ENCODE measurements at regions not wholly inside any gene's neighbourhood (a gene's known extent, or its start where the extent isn't known, plus 50 kb on each side); places are given as distances from the start of the nearest gene placed in this dataset.

GRCh38 chr16:50441486-50442157 lies 72.8 kb upstream of the BRD7 start:
- no peaks in the 10 kb centered on the region for H3K36me3 ChIP-seq (ENCODE audit: control insufficient read depth, insufficient read depth, low read length)
- H3K27me3 ChIP-seq (ENCODE audit: control insufficient read depth, insufficient read depth, low read length), result no peaks in the 10 kb centered on the region
- no peak overlapping the region for H3K4me3 ChIP-seq (ENCODE audit: low read length)
- H3K9ac ChIP-seq (ENCODE audit: low read length), result no peak overlapping the region
- H3K27ac ChIP-seq (ENCODE audit: low read depth, low read length), result no peak overlapping the region
- H3K4me1 ChIP-seq (ENCODE audit: control insufficient read depth, insufficient read depth, low read length), result no peaks in the 10 kb centered on the region

- H3K27me3 ChIP-seq (ENCODE audit: control insufficient read depth, insufficient read depth, low read length), result no peaks in the 10 kb centered on the region
- no peaks in the 10 kb centered on the region for H3K36me3 ChIP-seq (ENCODE audit: control insufficient read depth, insufficient read depth, low read length)
- no peak overlapping the region for H3K9ac ChIP-seq (ENCODE audit: low read length)
- H3K4me3 ChIP-seq (ENCODE audit: low read length), result no peak overlapping the region
- no peaks in the 10 kb centered on the region for H3K4me1 ChIP-seq (ENCODE audit: control insufficient read depth, insufficient read depth, low read length)
- no peak overlapping the region for H3K27ac ChIP-seq (ENCODE audit: low read depth, low read length)
These were observed 72.2 kb upstream of the BRD7 start for GRCh38 chr16:50440991-50441390.

GRCh38 chr16:50440531-50440930 lies 71.7 kb upstream of the BRD7 start:
- Histone ChIP-seq H3K36me3 (ENCODE audit: control insufficient read depth, insufficient read depth, low read length) (no peaks in the 10 kb centered on the region), H3K27me3 (ENCODE audit: control insufficient read depth, insufficient read depth, low read length) (no peaks in the 10 kb centered on the region), H3K27ac (ENCODE audit: low read depth, low read length) (no peak overlapping the region), H3K4me3 (ENCODE audit: low read length) (no peak overlapping the region), H3K4me1 (ENCODE audit: control insufficient read depth, insufficient read depth, low read length) (no peaks in the 10 kb centered on the region), H3K9ac (ENCODE audit: low read length) (no peak overlapping the region)

- H3K27ac ChIP-seq (ENCODE audit: low read depth, low read length), result no peak overlapping the region
- no peaks in the 10 kb centered on the region for H3K4me1 ChIP-seq (ENCODE audit: control insufficient read depth, insufficient read depth, low read length)
- H3K9ac ChIP-seq (ENCODE audit: low read length), result no peak overlapping the region
- no peaks in the 10 kb centered on the region for H3K36me3 ChIP-seq (ENCODE audit: control insufficient read depth, insufficient read depth, low read length)
- H3K4me3 ChIP-seq (ENCODE audit: low read length), result no peak overlapping the region
- no peaks in the 10 kb centered on the region for H3K27me3 ChIP-seq (ENCODE audit: control insufficient read depth, insufficient read depth, low read length)
These were observed 69.1 kb upstream of the BRD7 start for GRCh38 chr16:50437769-50438437.

DNA sequence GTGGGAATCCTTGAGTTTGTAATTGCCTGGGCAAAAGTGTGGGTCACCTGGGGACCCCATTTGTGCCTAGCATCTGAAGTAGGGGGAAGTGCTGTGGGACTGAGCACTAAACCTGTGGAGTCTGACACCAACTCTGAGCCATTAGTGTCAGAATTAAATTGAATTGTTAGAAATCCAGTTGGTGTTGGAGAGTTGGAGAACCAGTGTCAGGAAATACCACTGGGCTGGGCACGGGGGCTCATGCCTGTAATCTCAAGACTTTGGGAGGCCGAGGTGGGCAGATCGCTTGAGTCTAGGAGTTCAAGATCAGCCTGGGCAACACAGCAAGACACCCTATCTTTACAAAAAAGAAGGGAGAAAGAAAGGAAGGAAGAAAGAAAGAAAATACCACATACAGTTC lies 67.5 kb upstream of the BRD7 start:
- Histone ChIP-seq H3K27ac (ENCODE audit: low read depth, low read length) (no peak overlapping the region), H3K27me3 (ENCODE audit: control insufficient read depth, insufficient read depth, low read length) (no peaks in the 10 kb centered on the region), H3K4me1 (ENCODE audit: control insufficient read depth, insufficient read depth, low read length) (no peaks in the 10 kb centered on the region), H3K4me3 (ENCODE audit: low read length) (no peak overlapping the region), H3K36me3 (ENCODE audit: control insufficient read depth, insufficient read depth, low read length) (no peaks in the 10 kb centered on the region), H3K9ac (ENCODE audit: low read length) (no peak overlapping the region)

- H3K36me3 ChIP-seq (ENCODE audit: control insufficient read depth, insufficient read depth, low read length), result no peaks in the 10 kb centered on the region
- no peak overlapping the region for H3K27ac ChIP-seq (ENCODE audit: low read depth, low read length)
These were observed 66.2 kb upstream of the BRD7 start for GRCh38 chr16:50434872-50435478.

GRCh38 chr16:50430076-50430475 lies 61.3 kb upstream of the BRD7 start:
- no peak overlapping the region for H3K27ac ChIP-seq (ENCODE audit: low read depth, low read length)
- H3K27me3 ChIP-seq (ENCODE audit: control insufficient read depth, insufficient read depth, low read length), result no peaks in the 10 kb centered on the region
- no peak overlapping the region for H3K9ac ChIP-seq (ENCODE audit: low read length)
- H3K4me1 ChIP-seq (ENCODE audit: control insufficient read depth, insufficient read depth, low read length), result no peaks in the 10 kb centered on the region
- no peaks in the 10 kb centered on the region for H3K36me3 ChIP-seq (ENCODE audit: control insufficient read depth, insufficient read depth, low read length)
- H3K4me3 ChIP-seq (ENCODE audit: low read length), result no peak overlapping the region

More at GRCh38 chr16:50434872-50435478, 66.2 kb upstream of the BRD7 start:
- H3K27me3 ChIP-seq (ENCODE audit: control insufficient read depth, insufficient read depth, low read length), result no peaks in the 10 kb centered on the region
- H3K4me1 ChIP-seq (ENCODE audit: control insufficient read depth, insufficient read depth, low read length), result no peaks in the 10 kb centered on the region
- H3K4me3 ChIP-seq (ENCODE audit: low read length), result no peak overlapping the region
- H3K9ac ChIP-seq (ENCODE audit: low read length), result no peak overlapping the region

DNA sequence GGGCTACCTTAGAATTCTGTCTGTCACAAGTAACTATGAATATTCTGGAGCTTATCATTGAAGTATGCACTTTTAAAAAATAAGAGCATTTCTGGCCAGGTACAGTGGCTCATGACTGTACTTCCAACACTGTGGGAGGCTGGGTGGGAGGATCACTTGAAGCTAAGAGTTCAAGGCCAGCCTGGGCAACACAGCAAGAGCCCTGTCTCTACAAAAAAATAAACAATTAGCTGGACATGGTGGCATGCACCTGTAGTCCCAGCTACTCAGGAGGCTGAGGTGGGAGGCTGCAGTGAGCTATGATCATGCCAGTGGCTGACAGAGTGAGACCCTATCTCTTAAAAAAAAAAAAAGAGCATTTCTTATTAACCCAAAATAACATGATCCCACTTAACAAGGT lies 60.0 kb upstream of the BRD7 start:
- H3K4me1 ChIP-seq (ENCODE audit: control insufficient read depth, insufficient read depth, low read length), result no peaks in the 10 kb centered on the region
- no peak overlapping the region for H3K9ac ChIP-seq (ENCODE audit: low read length)
- H3K4me3 ChIP-seq (ENCODE audit: low read length), result no peak overlapping the region
- H3K27me3 ChIP-seq (ENCODE audit: control insufficient read depth, insufficient read depth, low read length), result no peaks in the 10 kb centered on the region
- H3K27ac ChIP-seq (ENCODE audit: low read depth, low read length), result no peak overlapping the region
- no peaks in the 10 kb centered on the region for H3K36me3 ChIP-seq (ENCODE audit: control insufficient read depth, insufficient read depth, low read length)

DNA sequence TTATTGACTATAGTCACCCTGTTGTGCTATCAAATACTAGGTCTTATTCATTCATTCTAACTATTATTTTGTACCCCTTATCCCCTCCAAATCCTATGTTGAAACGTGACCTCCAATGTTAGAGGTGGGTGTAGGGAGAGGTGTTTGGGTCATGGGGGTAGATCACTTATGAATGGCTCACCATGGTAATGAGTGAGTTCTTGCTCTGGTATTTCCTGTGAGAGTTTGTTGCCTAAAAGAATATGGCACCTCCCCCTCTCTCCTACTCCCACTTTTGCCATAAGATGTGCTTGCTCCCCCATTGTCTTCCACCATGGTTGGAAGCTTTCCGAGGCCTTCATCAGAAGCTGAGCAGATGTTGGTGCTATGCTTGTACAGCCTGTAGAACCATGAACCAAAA lies 59.3 kb upstream of the BRD7 start:
- Histone ChIP-seq H3K9ac (ENCODE audit: low read length) (no peak overlapping the region), H3K27me3 (ENCODE audit: control insufficient read depth, insufficient read depth, low read length) (no peaks in the 10 kb centered on the region), H3K27ac (ENCODE audit: low read depth, low read length) (no peak overlapping the region), H3K36me3 (ENCODE audit: control insufficient read depth, insufficient read depth, low read length) (no peaks in the 10 kb centered on the region), H3K4me1 (ENCODE audit: control insufficient read depth, insufficient read depth, low read length) (no peaks in the 10 kb centered on the region), H3K4me3 (ENCODE audit: low read length) (no peak overlapping the region)

- no peaks in the 10 kb centered on the region for H3K27me3 ChIP-seq (ENCODE audit: control insufficient read depth, insufficient read depth, low read length)
- H3K27ac ChIP-seq (ENCODE audit: low read depth, low read length), result no peak overlapping the region
- no peaks in the 10 kb centered on the region for H3K36me3 ChIP-seq (ENCODE audit: control insufficient read depth, insufficient read depth, low read length)
These were observed 58.3 kb upstream of the BRD7 start for GRCh38 chr16:50427107-50427506.

DNA sequence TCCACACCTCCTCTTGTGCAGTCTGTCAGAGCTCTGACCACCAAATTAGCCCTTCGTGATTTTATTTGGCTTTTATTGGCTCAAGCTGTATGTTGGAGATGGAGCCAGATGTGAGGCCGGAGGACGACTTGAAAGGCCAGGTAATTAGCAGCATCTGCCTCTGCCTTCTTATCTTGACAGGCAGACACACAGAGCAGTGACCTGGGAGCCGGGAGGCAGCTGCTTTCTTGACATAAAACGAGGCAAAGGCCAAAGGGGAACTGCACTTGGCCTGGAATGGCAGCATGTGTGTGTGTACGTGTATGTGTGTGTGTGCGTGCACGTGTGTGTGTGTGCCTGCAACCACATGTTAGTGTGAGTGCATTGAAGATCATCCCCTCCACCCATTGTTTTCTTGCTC lies 56.9 kb upstream of the BRD7 start:
- no peaks in the 10 kb centered on the region for H3K36me3 ChIP-seq (ENCODE audit: control insufficient read depth, insufficient read depth, low read length)
- H3K4me3 ChIP-seq (ENCODE audit: low read length), result no peak overlapping the region
- H3K27me3 ChIP-seq (ENCODE audit: control insufficient read depth, insufficient read depth, low read length), result no peaks in the 10 kb centered on the region
- H3K27ac ChIP-seq (ENCODE audit: low read depth, low read length), result no peak overlapping the region
- H3K9ac ChIP-seq (ENCODE audit: low read length), result no peak overlapping the region
- H3K4me1 ChIP-seq (ENCODE audit: control insufficient read depth, insufficient read depth, low read length), result no peaks in the 10 kb centered on the region

More at GRCh38 chr16:50427107-50427506, 58.3 kb upstream of the BRD7 start:
- Histone ChIP-seq H3K9ac (ENCODE audit: low read length) (no peak overlapping the region), H3K4me1 (ENCODE audit: control insufficient read depth, insufficient read depth, low read length) (no peaks in the 10 kb centered on the region), H3K4me3 (ENCODE audit: low read length) (no peak overlapping the region)

DNA sequence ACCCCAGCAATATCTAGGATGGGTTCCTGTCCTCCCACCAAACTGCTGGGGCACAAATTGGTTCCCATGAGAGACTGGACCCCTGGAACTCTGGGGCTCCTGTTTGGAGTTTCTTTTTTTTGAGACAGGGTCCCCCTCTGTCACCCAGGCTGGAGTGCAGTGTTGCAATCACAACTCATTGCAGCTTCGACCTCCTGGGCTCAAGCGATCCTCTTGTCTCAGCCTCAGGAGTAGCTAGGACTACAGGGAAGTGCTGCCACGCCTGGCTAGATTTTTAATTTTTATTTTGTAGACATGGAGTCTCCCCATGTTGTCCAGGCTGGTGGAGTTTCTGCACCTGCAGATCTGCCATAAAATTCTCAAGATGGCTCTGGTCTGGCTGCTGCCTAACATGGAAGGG lies 56.3 kb upstream of the BRD7 start:
- no peak overlapping the region for H3K27ac ChIP-seq (ENCODE audit: low read depth, low read length)
- no peaks in the 10 kb centered on the region for H3K36me3 ChIP-seq (ENCODE audit: control insufficient read depth, insufficient read depth, low read length)
- no peak overlapping the region for H3K4me3 ChIP-seq (ENCODE audit: low read length)
- H3K4me1 ChIP-seq (ENCODE audit: control insufficient read depth, insufficient read depth, low read length), result no peaks in the 10 kb centered on the region
- H3K27me3 ChIP-seq (ENCODE audit: control insufficient read depth, insufficient read depth, low read length), result no peaks in the 10 kb centered on the region
- no peak overlapping the region for H3K9ac ChIP-seq (ENCODE audit: low read length)

GRCh38 chr16:50422926-50423325 lies 54.1 kb upstream of the BRD7 start:
- Histone ChIP-seq H3K27ac (ENCODE audit: low read depth, low read length) (no peak overlapping the region), H3K27me3 (ENCODE audit: control insufficient read depth, insufficient read depth, low read length) (no peaks in the 10 kb centered on the region), H3K36me3 (ENCODE audit: control insufficient read depth, insufficient read depth, low read length) (no peaks in the 10 kb centered on the region)

More at GRCh38 chr16:50422926-50423325, 54.1 kb upstream of the BRD7 start:
- Histone ChIP-seq H3K4me3 (ENCODE audit: low read length) (no peak overlapping the region), H3K9ac (ENCODE audit: low read length) (no peak overlapping the region), H3K4me1 (ENCODE audit: control insufficient read depth, insufficient read depth, low read length) (no peaks in the 10 kb centered on the region)

Measured in rectal smooth muscle tissue (tissue), 1 donor.